ENCODE measurements at regions not wholly inside any gene's neighbourhood (a gene's known extent, or its start where the extent isn't known, plus 50 kb on each side); places are given as distances from the start of the nearest gene placed in this dataset.

GRCh38 chr2:43055086-43055912 is 171.1 kb downstream of the ZFP36L2 start:
- DNase-seq (ENCODE audit: low spot score), result no peak

DNA sequence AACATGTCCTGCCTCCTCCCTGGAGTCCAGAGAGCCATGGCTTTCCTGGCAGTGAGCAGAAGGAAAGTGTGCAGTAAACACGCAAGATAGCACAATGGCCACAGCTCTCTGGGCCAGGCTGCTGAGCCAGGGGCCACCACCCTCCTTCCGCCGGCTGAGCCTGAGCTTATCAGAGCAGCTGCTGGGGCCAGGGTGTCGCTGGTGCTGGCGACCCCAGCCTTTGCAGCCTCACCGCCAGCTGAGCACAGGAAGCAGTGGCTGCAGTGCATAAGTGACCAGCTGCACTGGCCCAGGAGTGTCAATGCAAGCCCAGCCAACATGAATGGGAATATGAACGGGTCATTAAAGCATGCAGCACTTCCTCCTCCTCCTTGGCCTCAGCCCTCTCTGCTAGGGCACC is 172.0 kb downstream of the ZFP36L2 start:
- no peak for DNase-seq (ENCODE audit: low spot score)

GRCh38 chr2:43052944-43053306 is 173.5 kb downstream of the ZFP36L2 start:
- DNase-seq (ENCODE audit: low spot score), result no peak

DNA sequence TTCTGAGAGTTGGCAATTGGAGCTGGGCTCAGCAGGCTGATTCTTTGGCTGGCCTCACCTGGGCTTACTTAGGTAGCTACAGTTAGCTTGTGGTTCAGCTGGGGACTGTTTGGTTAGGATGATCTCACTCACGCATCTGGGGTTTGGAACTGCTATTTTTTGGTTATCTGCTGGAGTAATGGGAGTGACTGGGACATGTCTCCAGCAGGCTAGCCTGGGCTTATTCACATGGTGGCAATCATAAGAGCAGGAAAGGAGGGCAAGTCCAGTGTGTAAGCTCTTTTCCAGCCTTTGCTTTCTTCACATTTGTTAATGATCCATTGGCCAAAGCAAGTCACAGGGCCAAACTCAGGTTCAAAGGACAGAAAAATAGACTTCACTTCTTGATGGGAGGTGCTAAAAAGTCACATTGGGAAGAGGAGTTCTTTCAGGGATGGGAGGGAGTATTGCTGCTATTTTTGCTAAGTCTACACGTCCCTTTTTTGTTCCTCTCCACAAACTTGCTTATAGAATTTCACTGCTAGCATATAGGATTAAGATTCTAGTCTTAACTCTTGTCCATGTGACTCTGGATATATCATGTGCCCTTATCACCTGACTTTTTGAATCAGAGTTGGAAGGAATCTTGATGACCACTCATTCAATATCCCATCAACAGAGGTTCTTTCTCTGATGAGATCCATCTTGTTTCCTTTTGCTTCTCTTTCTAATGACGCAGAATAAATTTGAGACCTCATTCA is 174.0 kb downstream of the ZFP36L2 start:
- DNase-seq (ENCODE audit: low spot score), result no peak

DNA sequence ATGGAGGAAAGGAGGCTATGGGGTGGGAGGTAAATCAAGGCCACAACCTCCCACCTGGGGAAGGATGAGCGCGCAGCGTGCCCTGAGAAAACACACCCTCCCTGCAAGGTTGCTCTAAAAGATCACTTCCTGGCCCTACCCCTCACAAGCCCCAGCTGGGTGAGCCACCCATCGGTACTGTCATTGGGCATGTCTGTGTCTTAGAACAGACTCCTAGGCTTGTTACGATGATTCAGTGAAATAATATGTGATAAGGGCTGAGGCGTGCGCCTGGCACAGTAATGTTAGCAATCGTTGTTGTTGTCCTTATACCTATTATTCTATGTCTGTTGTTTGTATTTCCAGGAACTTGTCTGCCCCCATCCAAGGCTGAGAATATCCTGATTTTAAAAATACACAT is 175.1 kb downstream of the ZFP36L2 start:
- DNase-seq (ENCODE audit: low spot score), result peak; percentile 55

GRCh38 chr2:43050866-43051265 is 175.5 kb downstream of the ZFP36L2 start:
- DNase-seq (ENCODE audit: low spot score), result no peak

DNA sequence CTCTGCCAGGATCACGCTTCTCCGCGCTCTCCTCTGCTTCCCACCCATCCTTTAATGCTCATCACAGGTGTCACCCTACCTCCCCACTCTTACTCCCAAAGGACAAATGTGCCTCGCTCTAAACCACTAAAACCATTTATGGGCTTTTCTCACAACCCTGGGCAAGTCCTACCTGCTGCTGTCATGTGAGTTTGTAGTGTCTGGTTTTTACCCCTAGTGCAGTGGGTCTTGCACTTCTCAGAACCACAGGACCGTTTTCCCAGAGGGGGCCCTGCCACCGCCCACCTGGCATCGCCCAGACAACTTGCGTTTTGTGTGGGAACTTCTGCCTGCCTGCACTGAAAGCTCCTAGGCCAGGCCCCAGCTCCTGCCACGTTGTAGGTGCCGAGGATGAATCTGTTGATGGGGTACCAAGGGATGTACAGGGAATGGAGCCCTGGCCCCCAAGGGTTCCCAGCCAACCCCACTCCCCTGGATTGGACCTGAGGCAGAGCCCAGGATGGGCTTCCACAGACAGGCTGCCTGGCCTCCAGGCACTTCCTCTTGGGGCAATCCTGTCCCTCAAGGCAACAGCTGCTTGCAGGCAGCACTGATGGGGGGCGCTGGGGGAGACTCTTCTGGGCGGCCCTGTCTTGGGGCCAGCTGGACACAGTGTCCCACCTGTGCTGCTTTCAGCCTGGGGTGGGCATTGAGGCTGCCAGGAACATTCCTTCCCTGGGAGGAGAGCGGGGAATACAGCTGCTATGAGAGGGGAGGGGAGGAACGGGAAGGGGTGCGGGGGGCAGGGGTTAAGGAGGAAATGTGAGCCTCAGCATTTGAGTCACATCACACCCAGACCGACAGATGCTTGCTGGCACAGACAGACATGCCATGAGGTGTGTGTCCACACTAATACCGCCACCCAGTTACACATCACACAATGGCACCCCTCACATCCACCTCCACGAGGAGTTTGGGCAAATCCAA is 176.3 kb downstream of the ZFP36L2 start:
- DNase-seq (ENCODE audit: low spot score), result no peak

DNA sequence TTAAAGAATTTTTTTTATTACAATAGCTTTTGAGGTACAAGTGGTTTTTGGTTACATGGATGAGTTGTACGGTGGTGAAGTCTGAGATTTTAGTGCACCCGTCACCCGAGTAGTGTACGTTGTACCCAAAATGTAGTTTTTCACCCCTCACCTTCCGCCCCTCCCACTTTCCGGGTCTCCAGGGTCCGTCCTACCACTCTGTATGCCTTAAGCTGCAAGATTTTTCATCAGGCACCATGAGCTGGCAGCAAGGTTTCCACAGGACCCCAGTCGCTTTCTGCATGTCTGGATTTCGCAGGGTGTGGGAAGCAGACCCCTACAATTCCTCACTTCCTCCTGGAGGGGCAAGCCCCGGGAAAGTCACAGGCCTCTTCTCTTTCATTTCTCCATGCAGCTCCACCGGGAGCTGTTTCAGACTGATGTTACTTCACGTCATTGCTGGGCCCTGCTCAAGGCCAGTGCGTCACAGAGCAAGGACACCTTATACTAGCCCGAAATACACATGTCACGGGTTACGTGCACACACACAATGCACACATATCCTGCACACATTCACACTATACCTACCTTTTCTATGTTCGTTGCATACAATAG is 179.1 kb downstream of the ZFP36L2 start:
- DNase-seq (ENCODE audit: low spot score), result no peak

DNA sequence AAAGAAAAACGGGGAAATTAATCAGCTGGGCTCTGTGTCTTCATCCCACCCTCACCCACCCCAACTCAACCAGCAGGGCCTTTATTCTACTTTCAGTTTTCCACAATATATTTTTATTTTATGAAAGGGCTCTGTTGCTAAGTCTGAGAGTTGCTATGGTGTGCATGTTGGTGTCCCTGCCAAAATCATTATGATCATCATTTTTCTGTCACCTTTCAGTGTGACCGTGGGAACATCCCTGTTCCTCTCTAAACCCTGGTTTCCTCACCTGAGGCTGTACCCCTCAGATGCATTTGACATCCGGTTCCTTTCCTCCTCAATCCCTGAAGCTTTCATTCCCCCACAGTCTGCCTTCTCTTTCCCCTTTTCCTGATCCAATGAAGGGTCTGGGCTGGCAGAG is 180.5 kb downstream of the ZFP36L2 start:
- no peak for DNase-seq (ENCODE audit: low spot score)

DNA sequence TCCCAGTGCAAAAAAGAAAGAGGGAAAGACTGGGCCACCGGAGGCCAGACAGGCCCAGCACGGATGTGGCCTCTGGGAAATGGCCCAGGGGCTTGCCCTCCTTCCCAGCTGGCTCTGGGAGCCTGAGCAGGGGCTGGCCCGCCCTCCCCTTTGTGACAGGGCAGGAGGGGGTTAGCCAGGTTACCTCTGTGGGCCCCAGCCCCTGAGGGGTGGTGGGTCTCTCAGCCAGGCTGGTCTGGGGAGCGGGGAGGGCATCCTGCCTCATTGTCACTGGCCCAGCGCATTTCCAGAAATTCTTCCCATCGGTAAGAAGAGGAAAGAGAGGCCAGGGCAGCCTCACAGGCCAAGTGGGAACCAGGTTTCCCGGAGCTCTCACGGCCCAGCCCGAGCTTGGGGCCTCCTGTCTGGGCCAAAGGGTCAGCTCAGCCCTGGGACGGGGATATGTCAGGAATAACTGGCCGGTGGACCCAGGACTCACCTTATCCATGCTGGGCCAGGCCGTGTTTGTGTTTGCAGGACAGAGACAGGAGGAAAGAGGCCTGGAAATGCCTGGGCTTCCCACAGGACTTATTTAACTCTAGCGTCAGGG is 182.2 kb downstream of the ZFP36L2 start:
- DNase-seq (ENCODE audit: low spot score), result no peak

GRCh38 chr2:43043553-43043870 is 182.9 kb downstream of the ZFP36L2 start:
- DNase-seq (ENCODE audit: low spot score), result no peak

GRCh38 chr2:43041661-43042360 is 184.6 kb downstream of the ZFP36L2 start:
- DNase-seq (ENCODE audit: low spot score), result peak; percentile 88

GRCh38 chr2:43041173-43041591 is 185.2 kb downstream of the ZFP36L2 start:
- no peak for DNase-seq (ENCODE audit: low spot score)

DNA sequence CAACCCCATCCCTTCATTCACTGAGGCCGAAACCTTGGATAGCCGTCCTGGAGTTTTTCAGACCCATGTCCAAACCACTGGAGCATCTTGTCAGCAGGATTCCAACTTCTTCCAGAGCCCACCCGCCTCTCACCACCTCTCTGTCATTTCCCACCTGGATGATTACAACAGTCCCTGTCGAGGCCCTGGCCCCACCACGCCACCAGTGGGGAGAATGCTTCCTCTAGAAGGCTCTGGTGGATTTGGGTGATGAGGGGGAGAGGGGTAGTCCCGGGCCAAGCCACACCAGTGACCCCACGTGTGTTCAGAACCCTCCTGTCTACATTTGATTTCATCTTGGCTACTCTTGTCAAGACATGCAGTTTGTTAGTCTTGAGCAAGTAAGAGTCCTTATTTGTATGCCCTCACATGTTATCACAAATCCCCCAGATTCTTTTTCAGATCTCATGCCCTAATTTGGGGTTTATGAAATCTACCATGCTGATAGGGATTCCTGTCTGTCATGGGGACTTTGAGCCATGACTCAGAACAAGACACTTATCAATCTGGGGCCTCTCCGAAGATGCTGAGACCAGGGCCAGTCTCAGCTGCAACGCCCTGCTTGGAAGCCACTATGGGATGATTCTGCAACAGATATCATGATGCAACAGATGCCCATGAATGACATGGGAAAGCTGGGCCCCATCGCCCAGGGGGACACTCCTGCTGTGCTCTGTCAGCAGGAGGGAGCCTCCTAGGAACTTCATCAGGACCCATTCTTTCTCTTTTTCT is 186.1 kb downstream of the ZFP36L2 start:
- DNase-seq (ENCODE audit: low spot score), result no peak

GRCh38 chr2:43039376-43040080 is 186.9 kb downstream of the ZFP36L2 start:
- no peak for DNase-seq (ENCODE audit: low spot score)

DNA sequence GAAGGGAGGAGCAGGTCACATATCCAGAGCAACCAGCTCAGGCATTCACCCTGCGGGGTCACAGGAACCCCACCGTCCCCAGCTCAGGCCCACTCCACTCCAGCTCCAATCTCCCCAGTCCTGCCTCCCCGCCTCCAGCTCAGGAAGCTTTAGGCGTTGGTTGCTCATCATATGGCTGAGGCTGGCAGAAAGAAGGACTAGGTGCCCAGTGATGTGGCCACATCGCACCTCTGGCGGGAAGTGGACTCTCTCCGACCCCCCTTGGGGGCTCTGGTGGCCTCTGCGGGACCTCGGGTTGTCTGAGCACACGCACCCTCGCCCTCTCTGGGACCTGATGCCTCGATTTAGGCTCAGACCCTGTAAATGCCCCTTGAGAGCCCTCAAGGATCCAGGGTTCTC is 187.7 kb downstream of the ZFP36L2 start:
- no peak for DNase-seq (ENCODE audit: low spot score)

GRCh38 chr2:43038034-43038695 is 188.2 kb downstream of the ZFP36L2 start:
- no peak for DNase-seq (ENCODE audit: low spot score)

- DNase-seq (ENCODE audit: low spot score), result no peak
Measured at GRCh38 chr2:43035922-43036321, 190.5 kb downstream of the ZFP36L2 start.

GRCh38 chr2:43034921-43035320 is 191.5 kb downstream of the ZFP36L2 start:
- DNase-seq (ENCODE audit: low spot score), result no peak

All from AG08396 (cell line).